Activated CD4-positive, alpha-beta memory T cell treated with anti-CD3 and anti-CD28 coated beads for 36 hours (primary cell): ENCODE measurements at regions not wholly inside any gene's neighbourhood (a gene's known extent, or its start where the extent isn't known, plus 50 kb on each side); places are given as distances from the start of the nearest gene placed in this dataset.

Experiments
- CTCF ChIA-PET: fragments of 350-600 bp; sonication (Branson Sonifier 250); formaldehyde crosslinking; loops from one replicate; lab custom pipeline; 2021; ENCODE audit warnings: antibody characterized with exemption, inconsistent platforms; lab: Charles Lee
- POLR2A ChIA-PET: fragments of 350-600 bp; sonication (Branson Sonifier 250); formaldehyde crosslinking; loops from one replicate; lab custom pipeline; 2021; ENCODE audit warnings: antibody characterized with exemption; lab: Charles Lee
- DNase-seq: peaks from one replicate; pipeline ENCODE4 v3.0.0-alpha.2; 2020
- H3K27ac Mint-ChIP-seq: one replicate; pipeline ENCODE4 v1.8.0; 2021; ENCODE audit warnings: mixed read lengths
- H3K27me3 Mint-ChIP-seq: one replicate; pipeline ENCODE4 v1.8.0; 2021; ENCODE audit warnings: mixed read lengths
- H3K36me3 Mint-ChIP-seq: one replicate; pipeline ENCODE4 v1.8.0; 2021; ENCODE audit warnings: mixed read lengths
- H3K4me1 Mint-ChIP-seq: one replicate; pipeline ENCODE4 v1.8.0; 2021; ENCODE audit warnings: low read depth, mixed read lengths
- H3K4me3 Mint-ChIP-seq: one replicate; pipeline ENCODE4 v1.8.0; 2021; ENCODE audit warnings: mild to moderate bottlenecking, mixed read lengths
- H3K9me3 Mint-ChIP-seq: one replicate; pipeline ENCODE4 v1.8.0; 2021; ENCODE audit warnings: mixed read lengths
- intact Hi-C: fragments of 100-400 bp; cut with micrococcal nuclease; formaldehyde crosslinking; loops from one replicate; pipeline ENCODE4 v1.15.1; 2023

GRCh38 chr2:61694312-61695274 is 156.4 kb upstream of the XPO1 start:
- Mint-ChIP-seq H3K9me3 (no peaks in the 10 kb centered on the region), H3K4me1 (peaks cover 11% of the 10 kb centered on the region), H3K4me3 (peak overlapping the region; percentile 79), H3K27me3 (no peaks in the 10 kb centered on the region), H3K36me3 (no peaks in the 10 kb centered on the region), H3K27ac (peak overlapping the region; percentile 64)
- intact Hi-C loops: loop anchor here (1.0 to 10.0 kb wide), 7 partner anchors 14 to 222 kb away; partner anchors contain the start of genes CCT4, FAM161A, USP34 and XPO1
- CTCF ChIA-PET: interaction anchor here (0.6 kb wide), 1 partner anchor 279 kb away, joined by 3 read pairs; no protein-coding TSS in a partner anchor
- POLR2A ChIA-PET: no interaction called here
- DNase-seq: peak; percentile 90

DNA sequence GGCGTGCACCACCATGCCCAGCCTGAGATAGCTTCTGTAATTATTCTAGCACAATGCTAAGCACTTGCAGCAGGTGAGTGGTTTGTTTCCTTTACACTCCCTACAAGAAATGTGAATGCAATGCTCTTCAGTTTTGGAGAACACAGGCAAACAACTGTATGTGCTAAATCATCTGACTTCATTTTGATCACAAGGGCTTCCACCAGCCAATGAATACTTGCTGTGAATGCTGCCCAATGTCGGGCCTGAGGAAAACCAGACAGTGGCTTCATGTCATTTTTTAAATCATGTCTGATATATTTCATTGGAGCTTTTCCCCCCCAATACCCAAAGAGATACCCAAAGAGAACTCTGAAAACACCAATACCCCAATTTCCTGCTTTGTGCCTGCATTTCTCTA is 155.6 kb upstream of the XPO1 start:
- H3K4me1 Mint-ChIP-seq: peaks cover 13% of the 10 kb centered on the region

DNA sequence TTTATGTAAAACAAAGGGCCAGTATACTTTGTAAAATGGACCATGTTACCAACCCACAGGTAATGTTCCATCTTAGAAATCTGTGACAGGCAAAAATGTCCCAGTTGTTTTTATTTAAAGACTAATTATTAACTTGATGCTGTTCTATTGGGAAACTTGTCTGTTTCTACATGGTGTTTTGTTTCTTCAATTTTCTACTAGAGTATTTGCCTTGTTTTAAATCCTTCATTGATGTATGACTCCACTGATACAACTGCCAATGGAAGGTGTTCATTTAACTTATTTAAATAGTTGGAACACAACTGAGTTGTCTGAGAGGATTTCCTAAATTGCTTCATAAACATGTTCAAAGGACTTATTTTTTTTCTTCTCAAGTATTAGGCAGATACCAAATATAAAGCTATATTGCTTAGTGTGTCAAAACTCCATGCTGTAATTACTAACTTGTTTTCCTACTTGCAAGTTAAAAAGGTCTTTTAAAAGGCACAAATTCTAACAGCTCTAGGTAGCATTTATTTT is 152.0 kb upstream of the XPO1 start:
- CTCF ChIA-PET: no interaction called here

More for the DNA sequence above, 155.6 kb upstream of the XPO1 start:
- Mint-ChIP-seq H3K27me3 (no peaks in the 10 kb centered on the region), H3K9me3 (no peaks in the 10 kb centered on the region), H3K4me3 (peak overlapping the region; percentile 79), H3K36me3 (no peaks in the 10 kb centered on the region), H3K27ac (no peak overlapping the region)
- POLR2A ChIA-PET: no interaction called here
- no peak for DNase-seq
- intact Hi-C loops: loop anchor here (1.0 to 10.0 kb wide), 7 partner anchors 15 to 221 kb away; partner anchors contain the start of genes CCT4, FAM161A, USP34 and XPO1
- CTCF ChIA-PET: interaction anchor here (0.6 kb wide), 1 partner anchor 163 kb away, joined by 3 read pairs; no protein-coding TSS in a partner anchor

GRCh38 chr2:61689568-61689967 is 151.4 kb upstream of the XPO1 start:
- peaks cover 3% of the 10 kb centered on the region for H3K27me3 Mint-ChIP-seq
- no peak overlapping the region for H3K4me3 Mint-ChIP-seq
- intact Hi-C loops: no loop called here
- DNase-seq: no peak
- H3K9me3 Mint-ChIP-seq: no peaks in the 10 kb centered on the region
- no peaks in the 10 kb centered on the region for H3K36me3 Mint-ChIP-seq
- POLR2A ChIA-PET: no interaction called here
- CTCF ChIA-PET: interaction anchor here (0.7 kb wide), 1 partner anchor 327 kb away, joined by 4 read pairs; no protein-coding TSS in a partner anchor
- H3K4me1 Mint-ChIP-seq: peaks cover 13% of the 10 kb centered on the region
- H3K27ac Mint-ChIP-seq: no peak overlapping the region

More for the DNA sequence above, 152.0 kb upstream of the XPO1 start:
- H3K36me3 Mint-ChIP-seq: no peaks in the 10 kb centered on the region
- no peak overlapping the region for H3K27ac Mint-ChIP-seq
- peaks cover 13% of the 10 kb centered on the region for H3K4me1 Mint-ChIP-seq
- no peak for DNase-seq
- POLR2A ChIA-PET: no interaction called here
- H3K27me3 Mint-ChIP-seq: peaks cover 3% of the 10 kb centered on the region
- no peak overlapping the region for H3K4me3 Mint-ChIP-seq
- H3K9me3 Mint-ChIP-seq: no peaks in the 10 kb centered on the region
- intact Hi-C loops: loop anchor here (5.0 to 10.0 kb wide), 3 partner anchors 165 to 218 kb away; partner anchors contain the start of genes CCT4, FAM161A and USP34

GRCh38 chr2:61688369-61689334 is 150.5 kb upstream of the XPO1 start:
- H3K27me3 Mint-ChIP-seq: peaks cover 3% of the 10 kb centered on the region

GRCh38 chr2:61679096-61679495 is 140.9 kb upstream of the XPO1 start:
- Mint-ChIP-seq H3K4me3 (no peak overlapping the region), H3K9me3 (peaks cover 22% of the 10 kb centered on the region), H3K27ac (no peak overlapping the region), H3K36me3 (peaks cover 19% of the 10 kb centered on the region), H3K27me3 (no peaks in the 10 kb centered on the region), H3K4me1 (no peaks in the 10 kb centered on the region)
- ChIA-PET CTCF (no interaction called here), POLR2A (no interaction called here)
- no peak for DNase-seq
- intact Hi-C loops: loop anchor here (10.0 kb wide), 1 partner anchor 234 kb away; no protein-coding TSS in a partner anchor

More at GRCh38 chr2:61688369-61689334, 150.5 kb upstream of the XPO1 start:
- Mint-ChIP-seq H3K36me3 (no peaks in the 10 kb centered on the region), H3K4me3 (no peak overlapping the region), H3K9me3 (no peaks in the 10 kb centered on the region), H3K4me1 (peaks cover 6% of the 10 kb centered on the region), H3K27ac (no peak overlapping the region)
- ChIA-PET POLR2A (no interaction called here), CTCF (interaction anchor here (0.7 kb wide), 1 partner anchor 250 kb away, joined by 5 read pairs; no protein-coding TSS in a partner anchor)
- no peak for DNase-seq
- intact Hi-C loops: no loop called here

DNA sequence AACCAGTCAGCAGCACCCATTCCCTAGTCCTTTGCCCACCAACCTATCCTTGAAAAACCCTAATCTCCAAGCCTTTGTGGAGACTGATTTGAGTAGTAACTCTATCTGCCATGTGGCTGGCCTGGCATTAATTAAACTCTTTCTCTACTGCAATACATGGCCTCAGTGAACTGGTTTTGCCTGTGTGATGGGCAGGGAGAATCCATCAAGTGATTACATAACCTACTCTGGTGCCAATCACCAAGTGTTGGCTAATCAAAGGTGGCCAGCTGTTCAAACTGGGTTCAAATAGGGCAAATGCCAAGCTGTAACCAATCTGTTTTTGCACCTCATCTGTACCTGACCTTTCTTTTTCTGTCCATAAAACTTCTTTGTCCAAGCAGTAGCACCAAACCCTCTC is 139.8 kb upstream of the XPO1 start:
- peaks cover 24% of the 10 kb centered on the region for H3K9me3 Mint-ChIP-seq
- CTCF ChIA-PET: no interaction called here
- no peaks in the 10 kb centered on the region for H3K27me3 Mint-ChIP-seq

DNA sequence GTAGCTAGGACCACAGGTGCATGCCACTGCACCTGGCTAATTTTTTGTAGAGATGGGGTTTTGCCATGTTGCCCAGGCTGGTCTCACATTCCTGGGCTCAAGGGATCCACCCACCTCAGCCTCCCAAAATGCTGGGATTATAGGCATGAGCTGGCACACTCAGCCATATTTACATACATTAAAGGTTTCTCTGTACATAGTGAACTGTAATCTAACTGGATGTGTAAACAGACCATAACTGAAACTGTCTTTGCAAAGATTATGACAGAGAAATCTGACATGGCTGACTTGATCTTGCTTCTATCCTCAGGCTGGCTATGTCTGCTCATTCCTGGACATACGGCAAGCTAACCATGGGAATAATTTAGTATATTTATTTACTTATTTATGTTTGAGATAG is 139.2 kb upstream of the XPO1 start:
- CTCF ChIA-PET: no interaction called here
- no peak overlapping the region for H3K4me3 Mint-ChIP-seq
- no peak overlapping the region for H3K27ac Mint-ChIP-seq
- no peaks in the 10 kb centered on the region for H3K27me3 Mint-ChIP-seq
- no peaks in the 10 kb centered on the region for H3K4me1 Mint-ChIP-seq
- H3K9me3 Mint-ChIP-seq: peaks cover 24% of the 10 kb centered on the region
- peaks cover 19% of the 10 kb centered on the region for H3K36me3 Mint-ChIP-seq
- no peak for DNase-seq
- POLR2A ChIA-PET: no interaction called here
- intact Hi-C loops: loop anchor here (10.0 kb wide), 1 partner anchor 233 kb away; no protein-coding TSS in a partner anchor

More for the DNA sequence above, 139.8 kb upstream of the XPO1 start:
- H3K36me3 Mint-ChIP-seq: peaks cover 19% of the 10 kb centered on the region
- intact Hi-C loops: loop anchor here (10.0 kb wide), 1 partner anchor 233 kb away; no protein-coding TSS in a partner anchor
- no peaks in the 10 kb centered on the region for H3K4me1 Mint-ChIP-seq
- no peak for DNase-seq
- no peak overlapping the region for H3K4me3 Mint-ChIP-seq
- H3K27ac Mint-ChIP-seq: no peak overlapping the region
- POLR2A ChIA-PET: no interaction called here

- Mint-ChIP-seq H3K9me3 (peaks cover 24% of the 10 kb centered on the region), H3K4me3 (no peak overlapping the region), H3K27me3 (no peaks in the 10 kb centered on the region), H3K36me3 (peaks cover 19% of the 10 kb centered on the region), H3K27ac (no peak overlapping the region), H3K4me1 (peaks cover 19% of the 10 kb centered on the region)
- ChIA-PET POLR2A (no interaction called here), CTCF (interaction anchor here (0.6 kb wide), 1 partner anchor 249 kb away, joined by 3 read pairs; no protein-coding TSS in a partner anchor)
- DNase-seq: no peak
- intact Hi-C loops: loop anchor here (10.0 kb wide), 1 partner anchor 230 kb away; no protein-coding TSS in a partner anchor
Measured at GRCh38 chr2:61675204-61675603, 137.0 kb upstream of the XPO1 start.

DNA sequence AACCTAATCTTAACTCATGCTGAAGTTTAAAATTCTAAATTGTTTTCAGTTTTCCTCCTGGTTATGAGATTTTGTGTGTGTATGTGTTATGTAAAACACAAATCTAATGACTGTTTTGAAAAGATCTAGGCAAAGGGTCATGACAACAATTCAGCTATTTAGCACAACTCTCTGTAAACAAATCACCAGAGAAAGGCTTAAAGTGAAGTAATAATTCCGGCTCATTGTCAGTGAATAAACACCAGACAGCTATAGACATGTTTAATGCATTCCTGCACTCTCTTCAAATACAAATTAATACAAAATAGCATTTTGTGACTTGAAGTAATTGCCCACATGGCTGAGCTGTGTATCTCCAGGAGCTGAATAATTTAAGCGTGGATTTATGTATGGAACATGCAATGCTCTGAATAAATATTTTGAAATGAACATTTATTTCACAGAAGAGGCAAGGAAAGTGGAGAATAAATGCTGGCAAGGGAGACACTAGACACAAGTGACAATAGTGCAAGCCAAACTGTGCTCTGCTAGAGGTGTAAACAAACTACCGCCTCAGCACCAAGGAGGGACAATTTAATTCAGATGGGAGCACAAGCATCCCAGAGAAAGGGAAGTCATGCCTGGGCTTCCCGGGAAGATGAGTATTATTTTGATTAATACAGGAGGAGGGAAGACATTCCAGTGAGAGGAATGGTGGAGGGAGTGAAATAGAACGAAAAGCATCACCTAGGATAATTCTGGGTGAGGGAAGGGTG is 133.6 kb upstream of the XPO1 start:
- intact Hi-C loops: loop anchor here (1.0 to 10.0 kb wide), 4 partner anchors 23 to 227 kb away; partner anchors contain the start of gene XPO1
- Mint-ChIP-seq H3K4me1 (peaks cover 19% of the 10 kb centered on the region), H3K36me3 (peaks cover 19% of the 10 kb centered on the region), H3K9me3 (peaks cover 24% of the 10 kb centered on the region), H3K27ac (peak overlapping the region; percentile 66), H3K4me3 (peak overlapping the region; percentile 25), H3K27me3 (no peaks in the 10 kb centered on the region)
- no peak for DNase-seq
- CTCF ChIA-PET: interaction anchor here (0.5 kb wide), 1 partner anchor 179 kb away, joined by 3 read pairs; no protein-coding TSS in a partner anchor
- POLR2A ChIA-PET: no interaction called here
